NCI-H1930 (cell line): ENCODE measurements at regions not wholly inside any gene's neighbourhood (a gene's known extent, or its start where the extent isn't known, plus 50 kb on each side); places are given as distances from the start of the nearest gene placed in this dataset.
"Not testable (repeated sequence)": the region's sequence is repeated elsewhere in the genome, so short reads cannot be mapped to it uniquely, and the experiment has no call there.

Source experiments
- DNase-seq, 2 experiments: peaks; one replicate each; lab custom pipeline; 2025; lab: John Stamatoyannopoulos, UW

DNA sequence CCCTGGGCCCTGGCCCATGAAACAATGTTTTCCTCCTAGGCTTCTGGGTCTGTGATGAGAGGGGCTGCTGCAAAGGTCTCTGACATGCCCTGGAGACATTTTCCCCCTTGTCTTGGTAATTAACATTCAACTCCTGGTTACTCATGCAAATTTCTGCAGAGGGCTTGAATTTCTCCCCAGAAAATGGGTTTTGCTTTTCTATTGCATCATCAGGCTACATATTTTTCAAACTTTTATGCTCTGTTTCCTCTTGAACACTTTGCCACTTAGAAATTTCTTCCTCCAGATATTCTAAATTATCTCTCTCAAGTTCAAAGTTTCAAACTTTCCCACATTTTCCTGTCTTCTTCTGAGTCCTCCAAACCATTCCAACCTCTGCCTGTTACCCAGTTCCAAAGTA is 98.2 kb upstream of the TCF21 start:
- DNase-seq = not testable (repeated sequence)

DNA sequence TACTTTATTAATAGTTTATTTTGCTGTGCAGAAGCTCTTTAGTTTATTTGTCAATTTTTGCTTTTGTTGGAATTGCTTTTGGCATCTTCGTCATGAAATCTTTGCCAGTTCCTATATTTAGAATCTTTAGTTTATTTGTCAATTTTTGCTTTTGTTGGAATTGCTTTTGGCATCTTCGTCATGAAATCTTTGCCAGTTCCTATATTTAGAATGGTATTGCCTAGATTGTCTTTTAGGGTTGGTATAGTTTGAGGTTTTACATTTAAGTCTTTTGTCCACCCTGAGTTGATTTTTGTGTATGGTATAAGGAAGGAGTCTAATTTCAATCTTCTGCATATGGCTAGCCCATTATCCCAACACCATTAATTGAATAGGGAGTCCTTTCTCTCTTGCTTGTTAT is 93.9 kb upstream of the TCF21 start:
- DNase-seq = not testable (repeated sequence)

DNA sequence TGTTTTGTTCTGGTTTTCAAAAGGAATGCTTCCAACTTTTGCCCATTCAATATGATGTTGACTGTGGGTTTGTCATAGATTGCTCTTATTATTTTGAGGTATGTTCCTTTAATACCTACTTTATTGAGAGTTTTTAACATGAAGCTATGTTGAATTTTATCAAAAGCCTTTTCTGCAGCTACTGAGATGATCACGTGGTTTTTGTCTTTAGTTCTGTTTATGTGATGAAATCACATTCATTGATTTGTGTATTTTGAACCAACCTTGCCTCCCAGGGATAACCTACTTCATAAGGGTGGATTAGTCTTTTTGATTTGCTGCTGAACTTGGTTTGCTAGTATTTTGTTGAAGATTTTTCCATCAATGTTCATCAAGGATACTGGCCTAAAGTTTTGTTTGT is 92.7 kb upstream of the TCF21 start:
- no peak for DNase-seq

DNA sequence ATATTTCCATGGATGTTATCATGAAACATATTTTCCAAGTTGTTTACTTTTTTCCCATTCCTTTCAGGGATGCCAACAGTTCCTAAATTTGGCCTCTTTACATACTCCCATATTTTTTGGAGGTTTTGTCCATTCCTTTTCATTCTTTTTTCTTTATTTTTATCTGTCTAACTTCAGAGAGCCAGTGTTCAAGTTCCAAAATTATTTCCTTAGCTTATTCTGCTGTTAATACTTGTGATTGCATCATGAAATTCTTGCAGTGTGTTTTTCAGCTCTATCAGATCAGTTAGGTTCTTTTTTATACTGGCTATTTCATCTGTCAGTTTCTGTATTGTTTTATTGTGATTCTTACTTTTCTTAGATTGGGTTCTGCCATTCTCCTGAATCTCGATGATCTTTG is 89.9 kb upstream of the TCF21 start:
- DNase-seq = no peak

DNA sequence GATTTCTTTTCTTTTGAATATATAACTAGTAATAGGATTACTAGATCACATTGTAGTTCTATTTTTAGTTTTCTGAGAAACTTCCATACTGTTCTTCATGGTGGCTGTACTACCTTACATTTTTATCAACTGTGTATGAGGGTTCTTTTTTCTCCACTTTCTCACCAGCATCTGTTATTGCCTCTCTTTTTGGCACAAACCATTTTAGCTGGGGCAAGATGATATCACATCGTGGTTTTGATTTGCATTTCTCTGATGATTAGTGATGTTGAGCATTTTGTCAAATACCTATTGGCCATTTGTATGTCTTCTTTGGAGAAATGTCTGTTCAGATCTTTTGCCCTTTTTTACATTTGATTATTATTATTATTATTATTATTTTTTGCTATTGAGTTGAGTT is 86.1 kb upstream of the TCF21 start:
- DNase-seq = no peak

DNA sequence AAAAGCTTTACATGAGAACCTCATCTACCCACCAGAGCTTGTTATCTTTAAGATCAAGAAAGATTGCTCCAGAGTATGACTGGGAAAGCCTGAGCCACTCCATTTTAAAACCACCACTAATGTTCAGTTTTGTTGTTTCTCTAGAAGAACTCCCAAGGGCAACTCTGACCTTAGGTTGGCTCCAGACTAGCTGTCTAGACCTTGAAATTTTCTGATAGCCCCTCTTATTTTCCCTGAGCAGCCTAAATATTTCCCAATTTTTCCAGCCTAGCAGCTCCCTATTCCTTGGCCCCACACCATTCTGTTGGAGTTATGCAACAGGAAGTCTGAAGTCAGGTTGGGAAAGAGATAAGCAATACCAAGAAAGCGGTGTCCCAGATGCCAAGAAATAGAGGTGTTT is 84.6 kb upstream of the TCF21 start:
- no peak for DNase-seq

DNA sequence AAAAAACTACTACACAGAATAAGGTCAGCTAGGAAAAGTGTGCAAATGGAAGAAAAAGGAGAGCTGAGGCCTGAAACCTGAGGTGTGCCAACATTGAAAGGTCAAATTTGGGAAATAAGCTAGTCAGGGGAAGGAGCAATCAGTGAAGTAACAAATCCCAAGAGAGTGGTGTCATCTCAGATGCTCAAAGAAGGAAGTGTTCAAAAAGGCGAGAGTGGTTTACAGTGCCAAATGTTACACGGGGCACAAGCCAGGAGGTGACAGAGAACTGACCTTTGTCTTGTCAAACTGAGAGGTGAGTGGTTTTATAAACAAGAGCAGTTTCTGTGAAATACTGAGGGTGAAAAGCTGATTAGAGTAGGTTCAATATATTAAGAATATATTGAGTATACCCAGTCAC is 83.0 kb upstream of the TCF21 start:
- no peak for DNase-seq

DNA sequence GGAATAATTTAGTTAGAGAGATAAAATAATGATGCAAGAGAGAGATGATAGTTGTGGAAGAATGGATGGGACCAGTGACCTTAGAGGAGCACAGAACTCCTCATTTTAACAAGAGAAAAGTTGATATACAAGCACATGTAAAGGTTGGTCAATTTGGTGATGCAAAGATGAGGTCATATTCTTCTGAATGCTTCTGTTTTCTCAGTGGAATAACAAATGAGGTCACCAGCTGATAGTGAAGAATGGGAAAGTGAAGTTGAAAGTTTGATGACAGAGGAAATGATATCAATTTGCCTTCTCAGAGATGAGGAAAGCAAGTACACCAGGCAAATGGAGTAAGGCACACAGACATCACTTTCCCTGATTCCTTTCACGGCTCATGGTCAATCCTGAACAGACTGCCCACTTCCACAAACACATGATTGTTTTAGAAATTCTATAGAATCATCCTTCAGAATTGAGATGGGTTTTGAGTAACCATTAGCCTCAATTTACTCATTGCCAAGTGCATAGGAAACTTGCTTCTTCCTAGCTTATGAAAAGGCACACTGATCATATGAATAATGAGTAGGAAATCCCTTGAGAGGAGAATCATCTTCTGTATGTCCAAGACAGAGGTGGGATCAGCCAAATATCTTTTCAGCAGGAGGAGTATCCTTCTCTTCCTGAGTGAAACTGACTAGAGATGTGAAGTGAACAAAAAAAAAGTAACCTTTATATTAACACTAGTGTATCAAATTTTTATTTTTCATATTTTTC is 82.4 kb upstream of the TCF21 start:
- DNase-seq = no peak

DNA sequence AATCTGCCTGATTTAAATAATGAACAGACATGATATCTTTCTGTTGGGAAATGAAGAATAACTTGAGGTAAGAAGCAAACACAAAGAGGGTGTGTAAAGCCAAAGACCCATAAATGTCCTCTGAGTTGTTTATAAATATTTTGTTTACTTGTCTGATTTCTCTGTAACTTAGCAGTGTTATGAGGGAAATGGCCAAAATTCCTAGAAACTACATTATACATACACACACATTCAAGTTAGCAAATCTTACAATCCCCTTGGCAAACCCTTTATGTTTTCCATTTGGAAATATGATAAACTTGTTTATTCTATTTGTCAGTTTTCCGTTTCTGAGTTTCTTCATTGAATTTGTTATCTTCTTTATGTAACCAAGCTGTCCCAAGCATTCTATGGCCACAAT is 81.4 kb upstream of the TCF21 start:
- no peak for DNase-seq

DNA sequence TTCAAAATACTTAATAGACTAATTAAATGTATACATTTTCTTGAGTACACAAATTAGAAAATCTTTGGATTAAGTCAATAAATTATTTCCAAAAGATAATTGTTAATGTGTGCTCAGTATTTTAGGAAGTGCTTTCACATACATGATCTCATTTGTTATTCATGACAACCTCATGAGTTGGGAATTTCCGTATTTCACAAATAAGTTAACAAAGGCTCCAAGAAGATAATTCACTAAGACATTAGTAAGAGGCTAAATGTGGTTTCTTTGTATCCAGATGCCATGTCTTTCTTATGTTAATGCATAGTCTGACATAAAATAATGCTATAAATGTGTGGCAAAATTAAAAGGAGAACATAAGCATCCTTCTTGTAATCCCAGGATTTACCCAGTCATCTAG is 79.5 kb upstream of the TCF21 start:
- DNase-seq = no peak

DNA sequence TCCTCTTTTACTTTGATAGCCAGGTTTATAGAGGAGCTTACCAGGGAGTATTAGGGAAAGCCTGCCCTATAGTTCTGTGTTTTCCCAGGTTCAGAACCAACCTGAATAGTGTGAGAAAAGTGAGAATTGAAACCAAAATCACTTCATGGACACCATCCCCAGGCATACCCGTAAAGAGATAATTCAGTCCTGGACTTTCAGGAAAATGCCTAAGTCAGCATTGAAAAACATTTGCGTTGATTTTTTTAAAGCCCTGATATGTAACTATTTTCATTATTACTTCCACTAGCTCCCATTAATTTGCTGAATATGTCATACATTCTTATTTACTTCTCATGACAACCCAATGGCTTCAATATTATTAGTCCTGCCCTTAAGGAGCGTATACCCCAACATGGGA is 77.4 kb upstream of the TCF21 start:
- no peak for DNase-seq

DNA sequence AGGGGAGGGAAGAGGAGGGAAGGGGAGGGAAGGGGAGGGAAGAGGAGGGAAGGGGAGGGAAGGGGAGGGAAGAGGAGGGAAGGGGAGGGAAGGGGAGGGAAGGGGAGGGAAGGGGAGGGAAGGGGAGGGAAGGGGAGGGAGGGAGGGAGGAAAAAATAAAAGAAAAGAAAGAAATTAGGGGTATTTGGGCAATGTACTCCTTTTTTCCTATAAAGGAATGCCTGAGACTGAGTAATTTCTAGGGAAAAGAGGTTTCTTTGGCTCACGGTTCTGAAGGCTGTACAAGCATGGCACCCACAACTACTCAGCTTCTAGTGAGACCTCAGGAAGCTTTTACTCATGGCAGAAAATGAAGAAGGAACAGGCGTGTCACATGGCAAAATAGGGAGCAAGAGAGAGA is 76.5 kb upstream of the TCF21 start:
- DNase-seq = not testable (repeated sequence)

DNA sequence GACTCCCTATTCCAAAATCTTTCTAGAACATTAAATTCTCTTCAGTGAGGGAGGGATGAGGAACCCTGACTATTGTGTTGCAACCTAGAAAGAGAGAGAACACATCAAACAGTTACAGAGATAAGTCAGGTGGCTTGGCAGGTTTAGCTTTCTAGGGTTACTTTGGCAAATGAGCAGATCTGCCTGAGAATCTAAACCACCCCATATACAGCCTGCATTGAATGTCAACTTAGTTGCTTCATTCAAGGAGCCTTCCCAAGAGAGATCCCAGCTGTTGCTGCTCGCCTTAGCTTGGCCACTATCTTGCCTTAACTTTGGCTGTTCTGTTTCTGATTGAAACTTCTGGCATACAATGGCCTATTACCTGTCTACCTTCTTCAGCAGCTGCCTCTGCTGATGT is 74.7 kb upstream of the TCF21 start:
- no peak for DNase-seq

DNA sequence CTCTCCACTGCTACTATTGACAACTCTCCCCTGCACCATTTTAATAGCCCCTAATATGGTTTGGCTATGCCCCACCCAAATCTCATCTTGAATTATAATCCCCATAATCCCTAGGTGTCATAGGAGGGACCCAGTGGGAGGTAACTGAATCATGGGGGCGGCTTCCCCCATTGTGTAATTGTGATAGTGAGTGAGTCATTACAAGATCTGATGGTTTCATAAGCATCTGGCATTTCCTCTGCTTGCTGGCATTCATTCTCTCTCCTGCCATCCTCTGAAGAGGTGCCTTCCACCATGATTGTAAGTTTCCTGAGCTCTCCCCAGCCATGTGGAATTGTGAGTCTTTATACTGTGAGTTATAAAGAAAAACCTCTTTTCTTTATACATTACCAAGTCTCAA is 74.1 kb upstream of the TCF21 start:
- no peak for DNase-seq

DNA sequence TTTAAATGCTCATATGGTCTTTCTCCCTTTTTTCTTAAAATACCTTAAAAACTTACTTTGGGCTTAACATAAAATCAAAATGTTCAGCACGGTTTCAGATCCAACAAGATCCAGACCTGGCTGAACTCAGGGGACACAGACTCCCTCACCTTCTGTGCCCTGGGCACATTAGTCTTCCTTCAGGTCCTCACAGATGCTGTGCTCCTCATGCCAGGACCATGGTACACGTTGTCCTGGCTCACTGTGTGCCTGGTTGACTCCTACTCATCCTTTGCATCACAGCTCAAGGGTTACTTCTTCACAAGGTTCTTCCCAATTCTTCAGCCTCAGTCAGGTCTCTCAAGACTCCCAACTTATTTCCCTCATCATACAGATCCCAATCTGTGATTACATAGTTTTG is 73.6 kb upstream of the TCF21 start:
- DNase-seq = no peak

DNA sequence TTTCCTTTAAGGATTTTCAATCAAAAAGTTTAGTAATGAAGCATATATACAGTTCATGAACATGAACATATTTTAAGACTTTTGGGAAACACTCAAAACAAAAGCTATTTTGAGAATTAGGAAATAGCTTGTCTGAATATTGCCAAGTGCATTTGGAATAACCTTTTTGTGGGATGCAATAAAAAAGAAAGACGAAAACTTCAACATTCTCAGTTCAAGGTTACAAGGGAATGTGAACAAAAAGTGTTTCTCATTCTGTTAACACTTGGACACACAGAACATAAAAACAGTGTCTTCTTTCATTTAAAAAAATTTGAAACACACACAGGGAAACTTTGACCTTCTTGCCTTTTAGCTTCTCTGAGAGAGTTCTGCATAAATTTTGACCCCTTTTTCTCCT is 72.7 kb upstream of the TCF21 start:
- DNase-seq = no peak

DNA sequence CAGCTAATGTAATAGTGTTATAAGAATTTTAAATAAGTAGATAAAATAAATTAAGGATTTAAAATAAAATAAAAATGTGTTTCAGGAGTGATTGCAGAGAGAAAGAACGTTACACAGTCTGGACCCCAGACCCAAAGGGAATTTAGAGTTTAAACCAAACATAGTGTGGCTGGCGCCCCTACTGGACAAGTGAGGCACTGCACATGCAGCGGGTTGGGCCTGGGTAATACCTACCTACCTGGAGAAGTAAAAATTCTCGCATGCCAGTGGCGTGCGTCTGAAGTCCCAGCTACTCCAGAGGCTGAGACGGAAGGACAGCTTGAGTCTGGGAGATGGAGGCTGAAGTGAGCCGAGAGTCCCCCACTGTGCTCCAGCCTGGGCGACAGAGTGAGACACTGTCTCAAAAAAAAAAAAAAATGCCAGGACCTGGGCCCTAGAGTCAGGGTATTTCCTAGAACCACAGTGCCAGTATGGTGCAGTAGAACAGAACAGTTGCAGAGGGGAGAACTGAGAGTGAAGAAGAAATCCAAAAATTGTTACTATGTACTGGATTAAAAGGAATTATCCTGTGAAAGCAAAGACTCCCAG is 71.4 kb upstream of the TCF21 start:
- no peak for DNase-seq

DNA sequence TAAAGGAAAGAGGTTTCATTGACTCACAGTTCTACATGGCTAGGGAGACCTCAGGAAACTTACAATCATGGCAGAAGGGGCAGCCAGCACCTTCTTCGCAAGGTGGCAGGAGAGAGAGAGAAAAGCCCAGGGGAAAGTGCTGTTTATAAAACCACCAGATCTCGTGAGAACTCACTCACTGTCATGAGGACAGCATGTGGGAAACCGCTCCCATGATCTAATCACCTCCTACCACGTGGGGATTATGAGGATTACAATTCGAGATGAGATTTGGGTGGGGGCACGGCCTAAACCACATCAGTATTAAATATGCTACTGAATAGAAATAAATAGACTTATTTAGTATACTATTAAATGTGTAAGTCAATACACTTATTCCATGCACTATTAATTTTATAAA is 70.6 kb upstream of the TCF21 start:
- DNase-seq = no peak

DNA sequence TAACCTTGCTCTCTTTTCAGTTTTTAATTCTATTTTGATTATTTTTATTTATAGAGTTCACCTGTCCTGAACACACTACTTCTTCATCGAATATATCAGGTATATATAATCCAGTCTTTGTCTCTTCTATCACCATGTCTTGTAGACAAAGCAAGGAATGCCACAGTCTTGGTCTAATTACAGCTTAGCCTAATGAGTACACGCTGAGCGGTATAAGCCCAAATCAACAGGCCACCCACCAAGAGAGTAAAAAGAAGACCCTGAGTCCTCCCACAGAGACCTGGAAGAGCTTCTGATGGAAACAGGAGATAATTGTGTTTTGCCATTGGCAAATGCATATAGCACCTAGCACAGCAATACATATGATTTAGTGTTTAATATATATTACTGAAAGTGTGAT is 68.7 kb upstream of the TCF21 start:
- DNase-seq = no peak

DNA sequence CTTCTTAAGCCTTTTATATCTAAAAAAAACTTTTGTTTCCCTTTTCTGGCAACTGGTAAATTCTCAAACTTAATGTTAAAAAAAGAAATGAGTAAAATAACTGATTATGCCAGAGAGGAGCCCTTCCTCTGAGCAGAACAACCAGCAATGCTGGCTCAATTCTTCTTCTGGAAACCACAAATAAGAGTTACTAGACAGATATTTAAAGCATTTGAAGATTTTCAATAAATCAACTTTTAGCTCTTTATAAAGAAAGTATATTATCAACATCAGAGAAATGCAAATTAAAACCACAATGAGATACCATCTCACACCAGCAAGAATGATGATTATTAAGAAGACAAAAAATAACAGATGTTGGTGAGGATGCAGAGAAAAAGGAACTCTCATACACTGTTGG is 61.1 kb upstream of the TCF21 start:
- no peak for DNase-seq

DNA sequence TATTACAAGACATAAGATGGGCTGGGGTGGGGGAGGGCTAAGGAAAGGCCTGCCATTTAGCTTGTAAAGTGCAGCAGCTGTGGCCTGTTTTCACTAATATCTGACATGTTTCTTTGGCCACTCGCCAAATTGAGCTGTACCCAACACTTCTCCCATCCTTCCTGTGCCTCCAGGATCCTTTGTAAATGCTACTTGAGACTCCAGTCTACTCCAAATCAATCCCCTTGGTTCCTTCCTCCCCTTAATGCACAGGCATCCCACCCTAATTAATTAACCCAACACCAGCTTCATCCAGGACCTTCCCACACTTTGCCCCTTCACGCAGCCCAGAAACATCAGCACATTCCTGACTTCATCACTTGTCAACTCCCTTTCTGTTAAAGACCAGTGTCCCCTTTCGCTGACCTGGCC is 55.0 kb upstream of the TCF21 start:
- DNase-seq = no peak

DNA sequence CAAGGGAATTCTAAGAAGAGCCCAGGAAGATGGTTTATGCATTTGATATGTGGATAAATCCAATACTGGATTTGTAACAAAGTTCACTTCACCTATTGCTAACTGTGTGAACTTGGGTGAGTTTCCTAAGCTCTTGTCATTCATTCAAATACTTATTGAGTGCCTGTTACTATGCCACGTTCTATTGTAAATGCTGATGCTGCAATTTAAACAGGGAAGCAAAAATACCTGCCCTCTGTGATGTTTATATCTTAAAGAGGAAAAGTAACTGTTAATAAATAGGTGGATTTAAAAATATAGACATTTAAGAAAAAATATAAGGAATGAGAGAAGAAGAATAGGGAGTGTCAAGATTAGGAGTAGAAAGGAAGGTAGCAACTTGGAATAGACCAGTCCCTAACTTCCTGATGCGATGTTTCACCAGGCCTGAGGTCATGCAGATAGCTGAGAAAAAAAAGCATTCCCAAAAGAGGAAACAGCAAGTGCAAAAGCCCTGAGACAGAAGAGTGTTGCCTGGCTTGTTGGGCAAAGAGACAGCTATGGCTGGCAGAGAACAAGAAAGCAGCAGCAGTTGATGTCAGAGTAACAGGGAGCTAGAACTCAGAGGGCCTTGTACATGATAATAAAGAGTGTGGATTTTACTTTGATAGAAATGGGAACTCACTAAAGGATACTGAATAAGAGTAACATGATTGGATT is 54.3 kb upstream of the TCF21 start:
- no peak for DNase-seq

DNA sequence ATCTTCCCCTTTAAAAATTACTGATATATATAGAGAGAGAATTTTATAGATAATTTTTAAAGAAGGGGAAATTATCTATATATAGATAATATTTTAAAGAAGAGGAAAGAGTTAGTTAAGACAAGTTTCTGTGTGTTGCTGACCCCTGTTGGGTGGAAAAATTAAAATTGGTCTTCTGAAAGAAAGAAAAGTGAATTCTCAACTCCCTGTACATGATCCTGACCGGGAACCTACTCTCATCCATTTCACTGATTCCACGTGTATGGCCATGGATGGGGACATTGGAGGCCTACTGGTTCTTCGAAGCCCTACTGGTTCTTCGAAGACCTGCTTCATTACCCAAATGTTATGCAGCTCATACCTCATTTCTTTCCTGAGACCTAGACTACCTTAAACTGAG is 53.0 kb upstream of the TCF21 start:
- no peak for DNase-seq
